Lung (tissue), 11 donors: ENCODE measurements at regions not wholly inside any gene's neighbourhood (a gene's known extent, or its start where the extent isn't known, plus 50 kb on each side); places are given as distances from the start of the nearest gene placed in this dataset.

Source experiments
- ATAC-seq: fragments of 200-7000 bp; cut with Tn5 transposase; one replicate; pipeline ENCODE4 v1.9.1; 2020; ENCODE audit warnings: moderate number of reproducible peaks; ENCODE audit not compliant: insufficient read depth, low FRiP score
- DNase-seq, 3 donors: peaks; one replicate each; pipeline ENCODE4 v3.0.0-alpha.2; 2013 to 2017
- H3K27ac ChIP-seq, 2 donors: one replicate each; pipeline ENCODE4 v1.5.1; 2013; ENCODE audit warnings: mild to moderate bottlenecking in 2 of 2, moderate library complexity in 2 of 2, control low read depth in 1 of 2, inconsistent platforms in 1 of 2, low read depth in 1 of 2, low read length in 1 of 2
- H3K27me3 ChIP-seq, 3 donors: one replicate each; pipeline ENCODE4 v1.5.1; 2013; ENCODE audit warnings: low read length in 2 of 3; ENCODE audit not compliant: control insufficient read depth in 3 of 3, insufficient read depth in 3 of 3
- H3K36me3 ChIP-seq, 4 donors: one replicate each; pipeline ENCODE4 v1.5.1; 2013; ENCODE audit warnings: low read length in 4 of 4, mild to moderate bottlenecking in 1 of 4, moderate library complexity in 1 of 4; ENCODE audit not compliant: control insufficient read depth in 4 of 4, insufficient read depth in 4 of 4
- H3K4me1 ChIP-seq, 5 donors: one replicate each; pipeline ENCODE4 v1.5.1; 2013; ENCODE audit warnings: low read length in 5 of 5, mild to moderate bottlenecking in 2 of 5, moderate library complexity in 1 of 5; ENCODE audit not compliant: control insufficient read depth in 5 of 5, insufficient read depth in 5 of 5
- H3K4me3 ChIP-seq: one replicate; pipeline ENCODE4 v1.5.1; 2013; ENCODE audit warnings: mild to moderate bottlenecking, control low read depth, moderate library complexity
- H3K9ac ChIP-seq, 2 donors: one replicate each; pipeline ENCODE4 v1.5.1; 2013; ENCODE audit warnings: low read length in 2 of 2, control low read depth in 1 of 2; ENCODE audit not compliant: insufficient read depth in 1 of 2
- H3K9me3 ChIP-seq, 4 donors: one replicate each; pipeline ENCODE4 v1.5.1; 2013; ENCODE audit warnings: low read length in 3 of 4, mild to moderate bottlenecking in 1 of 4, moderate library complexity in 1 of 4; ENCODE audit not compliant: control insufficient read depth in 4 of 4, insufficient read depth in 3 of 4
- WGBS, 2 donors: extraction: QIAGEN DNeasy Blood & Tissue Kit; methylation state at CpG; one replicate each; pipeline ENCODE4 v1.1.7; 2013; 5-methylcytosine and 5-hydroxymethylcytosine counted together
- TF ChIP-seq, protein P1 (sequence below): IDR thresholded peaks from 2 replicates; pipeline ENCODE4 v1.5.1; 2012; ENCODE audit warnings: mild to moderate bottlenecking; ENCODE audit errors: control extremely low read depth, extremely low read depth
- donor health status: control.
- donor health status: control.
- donor health status: Bipolar disorder and iron deficiency.
- donor health status: healthy.
- donor health status: DM: yes; HTN: yes; CAD: no.

DNA sequence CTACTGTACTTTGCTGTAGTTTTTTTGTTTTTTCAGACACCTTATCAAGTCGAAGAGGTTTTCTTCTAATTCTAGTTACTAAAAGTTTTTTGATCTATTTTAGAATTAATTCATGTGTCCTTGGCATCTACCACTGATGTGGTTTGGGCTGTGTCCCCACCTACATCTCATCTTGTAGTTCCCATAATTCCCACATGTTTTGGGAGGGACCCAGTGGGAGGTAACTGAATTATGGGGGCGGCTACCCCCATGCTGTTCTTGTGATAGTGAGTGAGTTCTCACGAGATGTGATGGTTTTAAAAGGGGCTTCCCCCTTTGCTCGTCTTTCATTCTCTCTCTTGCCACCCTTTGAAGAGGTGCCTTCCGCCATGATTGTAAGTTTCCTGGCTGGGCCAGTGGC, 154.6 kb upstream of the EEPD1 start:
- WGBS, 2 donors, result 92 to 97% methylated on average over 5 of the region's 5 CpGs

DNA sequence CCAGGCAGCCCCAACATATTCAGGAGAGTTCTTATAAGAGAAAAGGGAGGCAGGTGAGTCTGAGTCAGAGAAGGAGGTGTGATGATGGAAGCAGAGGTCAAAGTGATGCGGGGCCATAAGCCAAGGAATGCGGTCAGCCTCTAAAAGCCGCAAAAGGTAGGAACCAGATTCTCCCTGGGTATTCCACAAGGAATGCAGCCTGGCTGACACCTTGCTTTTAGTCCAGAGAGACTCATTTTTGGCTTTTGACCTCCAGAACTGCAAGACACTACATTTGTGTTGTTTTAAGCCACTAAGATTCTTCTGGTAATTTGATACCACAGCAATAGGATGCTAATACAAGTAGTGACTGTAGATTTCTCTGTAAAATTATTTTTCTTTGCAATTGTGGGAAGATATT, 151.5 kb upstream of the EEPD1 start:
- no peaks in the 10 kb centered on the region for H3K36me3 ChIP-seq
- peaks cover 0 to 4% (median 0%) of the 10 kb centered on the region in 4 donors for H3K9me3 ChIP-seq
- H3K4me1 ChIP-seq, result peaks cover 0 to 6% (median 2%) of the 10 kb centered on the region in 5 donors
- DNase-seq, result no peak
- H3K4me3 ChIP-seq, result no peak overlapping the region
- H3K9ac ChIP-seq, result no peak overlapping the region
- no peak overlapping the region for H3K27ac ChIP-seq
- TF ChIP-seq, protein P1, sequence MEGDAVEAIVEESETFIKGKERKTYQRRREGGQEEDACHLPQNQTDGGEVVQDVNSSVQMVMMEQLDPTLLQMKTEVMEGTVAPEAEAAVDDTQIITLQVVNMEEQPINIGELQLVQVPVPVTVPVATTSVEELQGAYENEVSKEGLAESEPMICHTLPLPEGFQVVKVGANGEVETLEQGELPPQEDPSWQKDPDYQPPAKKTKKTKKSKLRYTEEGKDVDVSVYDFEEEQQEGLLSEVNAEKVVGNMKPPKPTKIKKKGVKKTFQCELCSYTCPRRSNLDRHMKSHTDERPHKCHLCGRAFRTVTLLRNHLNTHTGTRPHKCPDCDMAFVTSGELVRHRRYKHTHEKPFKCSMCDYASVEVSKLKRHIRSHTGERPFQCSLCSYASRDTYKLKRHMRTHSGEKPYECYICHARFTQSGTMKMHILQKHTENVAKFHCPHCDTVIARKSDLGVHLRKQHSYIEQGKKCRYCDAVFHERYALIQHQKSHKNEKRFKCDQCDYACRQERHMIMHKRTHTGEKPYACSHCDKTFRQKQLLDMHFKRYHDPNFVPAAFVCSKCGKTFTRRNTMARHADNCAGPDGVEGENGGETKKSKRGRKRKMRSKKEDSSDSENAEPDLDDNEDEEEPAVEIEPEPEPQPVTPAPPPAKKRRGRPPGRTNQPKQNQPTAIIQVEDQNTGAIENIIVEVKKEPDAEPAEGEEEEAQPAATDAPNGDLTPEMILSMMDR, result no peak
- H3K27me3 ChIP-seq, result no peaks in the 10 kb centered on the region
- no peak for ATAC-seq
- WGBS, 2 donors, result 97% methylated on average over 3 of the region's 3 CpGs

More for the DNA sequence above, 154.6 kb upstream of the EEPD1 start:
- Histone ChIP-seq H3K9me3 (peaks cover 0 to 4% (median 0%) of the 10 kb centered on the region in 4 donors), H3K27me3 (no peaks in the 10 kb centered on the region), H3K4me3 (no peak overlapping the region), H3K9ac (no peak overlapping the region), H3K4me1 (peaks cover 0 to 6% (median 0%) of the 10 kb centered on the region in 5 donors), H3K27ac (no peak overlapping the region), H3K36me3 (no peaks in the 10 kb centered on the region)
- ATAC-seq (no peak), DNase-seq (no peak)
- TF ChIP-seq, protein P1, result no peak

DNA sequence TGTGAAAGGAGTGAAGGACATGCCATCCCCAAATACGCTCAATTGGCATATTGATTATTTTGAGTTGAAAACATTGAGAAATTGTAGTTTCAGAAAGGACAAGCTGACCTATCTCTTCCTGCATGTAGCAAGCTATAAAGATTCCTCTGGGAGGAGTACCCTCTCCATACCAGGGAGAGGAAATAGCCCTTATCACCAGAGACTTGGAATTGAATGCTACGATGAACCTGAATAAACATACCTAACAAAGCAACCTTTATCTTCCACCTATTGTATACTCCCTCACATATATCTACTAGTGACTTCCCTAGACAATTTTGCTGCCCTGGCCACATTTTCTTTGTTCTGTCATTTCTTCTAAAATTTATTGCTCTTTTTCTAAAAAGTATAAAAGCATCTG, 150.2 kb upstream of the EEPD1 start:
- DNase-seq (no peak), ATAC-seq (no peak)
- Histone ChIP-seq H3K36me3 (no peaks in the 10 kb centered on the region), H3K27ac (no peak overlapping the region), H3K4me1 (peaks cover 0 to 10% (median 2%) of the 10 kb centered on the region in 5 donors), H3K4me3 (no peak overlapping the region), H3K9me3 (peaks cover 0 to 4% (median 0%) of the 10 kb centered on the region in 4 donors), H3K27me3 (no peaks in the 10 kb centered on the region), H3K9ac (no peak overlapping the region)
- TF ChIP-seq, protein P1, result no peak
- 69 to 87% methylated on average over 2 of the region's 2 CpGs for WGBS, 2 donors

DNA sequence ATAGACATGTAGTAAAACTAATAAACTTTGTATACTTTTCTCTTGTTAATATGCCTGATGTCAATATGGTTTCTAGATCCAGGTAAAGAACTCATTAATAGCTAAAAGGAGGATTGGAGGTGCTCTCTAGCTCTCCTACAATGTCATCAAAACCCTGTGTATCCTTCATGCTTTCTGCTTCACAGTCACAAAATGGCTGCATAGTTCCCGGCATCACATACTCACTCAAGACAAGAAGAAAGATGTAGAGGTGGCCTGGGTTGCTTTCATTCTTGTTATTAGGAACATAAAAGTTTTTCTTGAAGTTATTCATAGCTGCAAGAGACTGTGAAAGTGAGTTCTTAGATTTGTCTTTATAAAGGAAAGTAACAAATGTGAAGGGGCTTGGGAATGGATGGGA, 149.7 kb upstream of the EEPD1 start:
- Histone ChIP-seq H3K4me1 (peaks cover 0 to 10% (median 2%) of the 10 kb centered on the region in 5 donors), H3K27me3 (no peaks in the 10 kb centered on the region), H3K27ac (no peak overlapping the region), H3K9ac (no peak overlapping the region), H3K9me3 (peaks cover 0 to 4% (median 0%) of the 10 kb centered on the region in 4 donors), H3K4me3 (no peak overlapping the region), H3K36me3 (no peaks in the 10 kb centered on the region)
- TF ChIP-seq, protein P1, result no peak
- 97% methylated on average over 1 of the region's 1 CpG for WGBS, 2 donors
- DNase-seq, result no peak
- no peak for ATAC-seq
